ENCODE measurements at regions not wholly inside any gene's neighbourhood (a gene's known extent, or its start where the extent isn't known, plus 50 kb on each side); places are given as distances from the start of the nearest gene placed in this dataset.

DNA sequence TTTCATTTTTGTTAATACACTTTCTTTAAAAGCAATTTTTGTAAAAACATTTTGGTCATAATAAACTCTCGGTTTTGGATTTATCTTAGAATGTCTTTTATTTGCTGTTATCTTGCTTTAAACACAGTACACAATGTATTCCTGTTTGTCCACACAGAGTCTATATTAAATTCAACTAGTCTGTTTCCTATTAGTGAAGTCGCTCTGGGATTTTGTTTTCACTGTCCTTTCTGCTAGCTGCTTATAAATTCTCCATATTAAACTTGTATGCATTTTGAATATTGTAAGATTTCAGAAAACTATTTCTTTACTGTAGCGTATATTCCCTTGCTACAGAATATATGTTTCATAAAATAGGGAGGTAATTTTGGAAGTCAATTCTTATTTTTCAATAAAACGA is 630.2 kb downstream of the HDGFL1 start:
- TF ChIP-seq HNF4A (conservative IDR thresholded peaks at IDR 0.05), result no peak
- TF ChIP-seq, protein P1, sequence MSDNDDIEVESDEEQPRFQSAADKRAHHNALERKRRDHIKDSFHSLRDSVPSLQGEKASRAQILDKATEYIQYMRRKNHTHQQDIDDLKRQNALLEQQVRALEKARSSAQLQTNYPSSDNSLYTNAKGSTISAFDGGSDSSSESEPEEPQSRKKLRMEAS (IDR thresholded peaks at IDR 0.05), result no peak
- TF ChIP-seq, protein P2, sequence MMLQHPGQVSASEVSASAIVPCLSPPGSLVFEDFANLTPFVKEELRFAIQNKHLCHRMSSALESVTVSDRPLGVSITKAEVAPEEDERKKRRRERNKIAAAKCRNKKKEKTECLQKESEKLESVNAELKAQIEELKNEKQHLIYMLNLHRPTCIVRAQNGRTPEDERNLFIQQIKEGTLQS (IDR thresholded peaks at IDR 0.05), result no peak
- no peak for TF ChIP-seq GABPA (IDR thresholded peaks at IDR 0.05 in 1 of 2, conservative IDR thresholded peaks at IDR 0.05 in 1 of 2)
- no peak for TF ChIP-seq SP1 (IDR thresholded peaks at IDR 0.05)
- TF ChIP-seq, protein P3, sequence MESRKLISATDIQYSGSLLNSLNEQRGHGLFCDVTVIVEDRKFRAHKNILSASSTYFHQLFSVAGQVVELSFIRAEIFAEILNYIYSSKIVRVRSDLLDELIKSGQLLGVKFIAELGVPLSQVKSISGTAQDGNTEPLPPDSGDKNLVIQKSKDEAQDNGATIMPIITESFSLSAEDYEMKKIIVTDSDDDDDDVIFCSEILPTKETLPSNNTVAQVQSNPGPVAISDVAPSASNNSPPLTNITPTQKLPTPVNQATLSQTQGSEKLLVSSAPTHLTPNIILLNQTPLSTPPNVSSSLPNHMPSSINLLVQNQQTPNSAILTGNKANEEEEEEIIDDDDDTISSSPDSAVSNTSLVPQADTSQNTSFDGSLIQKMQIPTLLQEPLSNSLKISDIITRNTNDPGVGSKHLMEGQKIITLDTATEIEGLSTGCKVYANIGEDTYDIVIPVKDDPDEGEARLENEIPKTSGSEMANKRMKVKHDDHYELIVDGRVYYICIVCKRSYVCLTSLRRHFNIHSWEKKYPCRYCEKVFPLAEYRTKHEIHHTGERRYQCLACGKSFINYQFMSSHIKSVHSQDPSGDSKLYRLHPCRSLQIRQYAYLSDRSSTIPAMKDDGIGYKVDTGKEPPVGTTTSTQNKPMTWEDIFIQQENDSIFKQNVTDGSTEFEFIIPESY (IDR thresholded peaks at IDR 0.05), result no peak
- TF ChIP-seq JUND (IDR thresholded peaks at IDR 0.05), result no peak
